WTC11 (cell line): ENCODE measurements at regions not wholly inside any gene's neighbourhood (a gene's known extent, or its start where the extent isn't known, plus 50 kb on each side); places are given as distances from the start of the nearest gene placed in this dataset.

Experiments
- ATAC-seq: fragments of 200-7000 bp; cut with Tn5 transposase; 2 replicates; pipeline ENCODE4 v1.10.0; 2021; ENCODE audit warnings: mild to moderate bottlenecking, moderate library complexity
- CTCF ChIA-PET: fragments of 300-600 bp; sonication (Branson Sonifier 250); formaldehyde crosslinking; loops from one replicate; lab custom pipeline; 2021; ENCODE audit warnings: antibody characterized with exemption; lab: Charles Lee
- POLR2A ChIA-PET: fragments of 350-600 bp; sonication (Branson Sonifier 250); formaldehyde crosslinking; loops from one replicate; lab custom pipeline; 2021; ENCODE audit warnings: antibody characterized with exemption; lab: Charles Lee
- DNase-seq: peaks from one replicate; pipeline ENCODE4 v3.0.0; 2021; ENCODE audit warnings: low spot score
- H3K27ac Mint-ChIP-seq: 2 replicates; pipeline ENCODE4 v1.8.0; 2021; ENCODE audit warnings: mixed read lengths
- H3K27me3 Mint-ChIP-seq: 2 replicates; pipeline ENCODE4 v1.8.0; 2021; ENCODE audit warnings: low read depth, mild to moderate bottlenecking, moderate library complexity, mixed read lengths
- H3K36me3 Mint-ChIP-seq: 2 replicates; pipeline ENCODE4 v1.8.0; 2021; ENCODE audit warnings: mixed read lengths
- H3K4me1 Mint-ChIP-seq: 2 replicates; pipeline ENCODE4 v1.8.0; 2022; ENCODE audit warnings: mixed read lengths
- H3K4me3 Mint-ChIP-seq: 2 replicates; pipeline ENCODE4 v1.8.0; 2021; ENCODE audit warnings: mild to moderate bottlenecking, moderate library complexity, mixed read lengths
- H3K9me3 Mint-ChIP-seq: 2 replicates; pipeline ENCODE4 v1.8.0; 2021; ENCODE audit warnings: mixed read lengths
- AR ChIP-seq: fragments of 250-450 bp; sonication (Bioruptor Pico); IDR thresholded peaks from 2 replicates; pipeline ENCODE4 v1.9.0; 2021; ENCODE audit warnings: mild to moderate bottlenecking
- ATF2 ChIP-seq: sonication (generic); formaldehyde crosslinking; IDR thresholded peaks from 2 replicates; pipeline ENCODE4 v1.8.1; 2022; ENCODE audit warnings: low read depth, missing genetic modification reagents, borderline replicate concordance
- ATF6 ChIP-seq: sonication (generic); formaldehyde crosslinking; IDR thresholded peaks from 2 replicates; pipeline ENCODE4 v1.8.1; 2023; ENCODE audit warnings: mild to moderate bottlenecking, missing genetic modification reagents
- CREM ChIP-seq: sonication (generic); formaldehyde crosslinking; IDR thresholded peaks from 2 replicates; pipeline ENCODE4 v1.8.1; 2022; ENCODE audit warnings: mild to moderate bottlenecking, missing genetic modification reagents, moderate library complexity
- E2F1 ChIP-seq: sonication (generic); formaldehyde crosslinking; IDR thresholded peaks from 2 replicates; pipeline ENCODE4 v1.8.0; 2022; ENCODE audit warnings: mild to moderate bottlenecking, missing genetic modification reagents
- EMX1 ChIP-seq: fragments of 250-450 bp; sonication (Bioruptor Pico); IDR thresholded peaks from 2 replicates; pipeline ENCODE4 v1.8.0; 2021; ENCODE audit warnings: mild to moderate bottlenecking
- GTF2I ChIP-seq: fragments of 250-450 bp; sonication (Bioruptor Pico); conservative IDR thresholded peaks from 2 replicates; pipeline ENCODE4 v1.4.0; 2021; ENCODE audit warnings: mild to moderate bottlenecking
- HMGA2 ChIP-seq: fragments of 250-450 bp; sonication (Bioruptor Pico); IDR thresholded peaks from 2 replicates; pipeline ENCODE4 v1.4.0; 2021; ENCODE audit warnings: mild to moderate bottlenecking, moderate library complexity
- JUN ChIP-seq: sonication (generic); formaldehyde crosslinking; IDR thresholded peaks from 2 replicates; pipeline ENCODE4 v1.8.0; 2023; ENCODE audit warnings: mild to moderate bottlenecking, missing genetic modification reagents
- MXD4 ChIP-seq: fragments of 250-450 bp; sonication (Bioruptor Pico); IDR thresholded peaks from 2 replicates; pipeline ENCODE4 v1.8.0; 2021; ENCODE audit warnings: mild to moderate bottlenecking, moderate library complexity, borderline replicate concordance
- MYBL2 ChIP-seq: sonication (generic); formaldehyde crosslinking; IDR thresholded peaks from 2 replicates; pipeline ENCODE4 v1.8.1; 2023; ENCODE audit warnings: mild to moderate bottlenecking, moderate library complexity, missing genetic modification reagents
- NFATC4 ChIP-seq: fragments of 250-450 bp; sonication (Bioruptor Pico); IDR thresholded peaks from 2 replicates; pipeline ENCODE4 v1.9.0; 2021; ENCODE audit warnings: mild to moderate bottlenecking
- NR1H2 ChIP-seq: sonication (generic); formaldehyde crosslinking; IDR thresholded peaks from 2 replicates; pipeline ENCODE4 v1.9.0; 2021; ENCODE audit warnings: mild to moderate bottlenecking, moderate library complexity, missing genetic modification reagents
- PRDM15 ChIP-seq: sonication (generic); formaldehyde crosslinking; IDR thresholded peaks from 2 replicates; pipeline ENCODE4 v1.8.0; 2022; ENCODE audit warnings: missing genetic modification reagents
- PREB ChIP-seq: sonication (generic); formaldehyde crosslinking; IDR thresholded peaks from 2 replicates; pipeline ENCODE4 v1.8.1; 2022; ENCODE audit warnings: mild to moderate bottlenecking, missing genetic modification reagents, moderate library complexity, borderline replicate concordance
- PRRX2 ChIP-seq: fragments of 250-450 bp; sonication (Bioruptor Pico); IDR thresholded peaks from 2 replicates; pipeline ENCODE4 v1.8.0; 2021; ENCODE audit warnings: mild to moderate bottlenecking
- SMAD3 ChIP-seq: sonication (generic); formaldehyde crosslinking; IDR thresholded peaks from 2 replicates; pipeline ENCODE4 v1.8.0; 2022; ENCODE audit warnings: missing genetic modification reagents, mild to moderate bottlenecking, borderline replicate concordance
- SOX15 ChIP-seq: fragments of 250-450 bp; sonication (Bioruptor Pico); IDR thresholded peaks from 2 replicates; pipeline ENCODE4 v1.9.0; 2021; ENCODE audit warnings: mild to moderate bottlenecking
- ZNF423 ChIP-seq: fragments of 250-450 bp; sonication (Bioruptor Pico); IDR thresholded peaks from 2 replicates; pipeline ENCODE4 v2.1.2; 2022; ENCODE audit warnings: mild to moderate bottlenecking, moderate library complexity

- CTCF ChIA-PET = no interaction called here
- no peaks in the 10 kb centered on the region for H3K27me3 Mint-ChIP-seq
- ATAC-seq (no peak), DNase-seq (no peak)
- no peaks in the 10 kb centered on the region for H3K36me3 Mint-ChIP-seq
- peaks cover 7% of the 10 kb centered on the region; the same call in 1 of the 2 replicates for H3K4me1 Mint-ChIP-seq
- H3K9me3 Mint-ChIP-seq = no peaks in the 10 kb centered on the region
- no peak overlapping the region for H3K4me3 Mint-ChIP-seq
- no peak overlapping the region for H3K27ac Mint-ChIP-seq
- POLR2A ChIA-PET = no interaction called here
- TF ChIP-seq ATF2 (CRISPR knock-in tag) (no peak), HMGA2 (no peak), JUN (CRISPR knock-in tag) (no peak), PRRX2 (CRISPR knock-in tag) (no peak), CREM (CRISPR knock-in tag) (no peak), SOX15 (CRISPR knock-in tag) (no peak), PREB (CRISPR knock-in tag) (no peak), AR (CRISPR knock-in tag) (no peak), MYBL2 (no peak), E2F1 (CRISPR knock-in tag) (no peak), EMX1 (CRISPR knock-in tag) (no peak), GTF2I (CRISPR knock-in tag) (no peak), SMAD3 (no peak), ATF6 (CRISPR knock-in tag) (no peak), ZNF423 (CRISPR knock-in tag) (no peak), NR1H2 (no peak), MXD4 (CRISPR knock-in tag) (no peak)
These were observed 951.3 kb downstream of the ZPLD1 start for GRCh38 chr3:103385961-103386656.

GRCh38 chr3:103388214-103388613, 953.4 kb downstream of the ZPLD1 start:
- H3K4me3 Mint-ChIP-seq = no peak overlapping the region
- POLR2A ChIA-PET = no interaction called here
- H3K9me3 Mint-ChIP-seq = no peaks in the 10 kb centered on the region
- CTCF ChIA-PET = interaction anchor here (0.9 kb wide), 1 partner anchor 90 kb away, joined by 3 read pairs; no protein-coding TSS in a partner anchor
- H3K27ac Mint-ChIP-seq = no peak overlapping the region
- no peaks in the 10 kb centered on the region for H3K27me3 Mint-ChIP-seq
- TF ChIP-seq ATF6 (CRISPR knock-in tag) (no peak), PRDM15 (CRISPR knock-in tag) (no peak), NFATC4 (no peak), MYBL2 (no peak)
- 0 out of 2 replicates have a peak, but pooled peaks cover 4% of the 10 kb centered on the region for H3K4me1 Mint-ChIP-seq
- DNase-seq (no peak), ATAC-seq (peak; percentile 50; the same call in 1 of the 2 replicates)
- no peaks in the 10 kb centered on the region for H3K36me3 Mint-ChIP-seq
